ENCODE measurements at regions not wholly inside any gene's neighbourhood (a gene's known extent, or its start where the extent isn't known, plus 50 kb on each side); places are given as distances from the start of the nearest gene placed in this dataset.

DNA sequence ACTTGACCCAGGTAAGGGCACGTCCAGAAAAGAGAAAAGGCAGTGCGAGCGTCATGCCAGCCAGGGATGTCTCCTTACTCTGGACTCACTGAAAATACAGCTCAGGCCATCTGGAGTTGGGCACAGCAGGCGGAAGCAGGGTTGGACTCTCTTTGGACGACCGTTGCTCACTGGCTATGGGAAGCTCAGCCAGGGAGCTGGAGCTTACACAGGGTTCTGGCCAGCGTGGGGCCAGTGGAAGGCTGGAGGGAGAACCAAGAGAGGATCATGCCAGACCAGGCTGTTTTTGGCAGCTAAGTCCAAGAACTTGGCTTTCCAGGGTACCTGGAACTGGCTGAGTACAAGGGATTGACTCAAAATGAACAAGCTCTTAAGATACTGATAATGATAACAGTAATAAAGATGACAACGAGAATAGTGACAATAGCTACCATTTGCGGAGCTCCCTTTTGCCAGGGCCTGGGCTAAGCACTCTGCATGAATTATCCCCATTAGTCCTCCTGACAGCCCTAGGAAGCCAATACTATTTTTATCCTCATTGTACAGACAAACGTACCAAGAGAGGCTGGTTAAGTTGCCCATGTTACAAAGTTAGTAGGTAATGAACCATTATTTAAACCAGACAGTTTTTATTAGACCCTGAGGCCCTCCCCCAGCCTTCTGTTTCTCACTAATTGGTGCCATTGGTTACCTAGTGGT lies 177.6 kb downstream of the PTPN20 start:
- no peak overlapping the region for H3K4me3 Mint-ChIP-seq
- no peaks in the 10 kb centered on the region for H3K9me3 Mint-ChIP-seq
- H3K27me3 Mint-ChIP-seq = peaks cover 5% of the 10 kb centered on the region
- intact Hi-C loops (cut with micrococcal nuclease) = no loop called here
- no peaks in the 10 kb centered on the region for H3K4me1 Mint-ChIP-seq (ENCODE audit: low read depth)
- H3K36me3 Mint-ChIP-seq (ENCODE audit: low read depth) = no peaks in the 10 kb centered on the region
- H3K27ac Mint-ChIP-seq = no peak overlapping the region

DNA sequence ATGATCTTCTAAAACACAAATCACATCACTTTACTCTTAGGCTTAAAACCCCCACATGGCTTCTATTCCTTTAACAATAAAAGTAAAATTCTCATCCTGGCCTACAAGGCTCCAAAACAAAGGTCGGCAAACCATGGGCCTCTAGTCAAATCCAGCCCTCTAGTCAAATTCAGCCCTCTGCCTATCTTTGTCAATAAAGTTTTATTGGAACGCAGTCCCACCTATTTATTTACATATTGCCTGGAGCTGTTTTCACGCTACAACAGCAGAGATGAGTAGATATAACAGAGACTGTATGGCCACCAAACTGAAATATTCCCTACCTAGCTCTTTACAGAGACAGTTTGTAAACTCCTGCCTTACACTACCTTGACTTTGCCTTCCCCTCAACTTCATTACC lies 178.8 kb downstream of the PTPN20 start:
- Mint-ChIP-seq H3K36me3 (ENCODE audit: low read depth) (no peaks in the 10 kb centered on the region), H3K9me3 (no peaks in the 10 kb centered on the region), H3K27ac (no peak overlapping the region), H3K4me3 (no peak overlapping the region), H3K27me3 (peaks cover 7% of the 10 kb centered on the region), H3K4me1 (ENCODE audit: low read depth) (no peaks in the 10 kb centered on the region)
- intact Hi-C loops (cut with micrococcal nuclease) = no loop called here

DNA sequence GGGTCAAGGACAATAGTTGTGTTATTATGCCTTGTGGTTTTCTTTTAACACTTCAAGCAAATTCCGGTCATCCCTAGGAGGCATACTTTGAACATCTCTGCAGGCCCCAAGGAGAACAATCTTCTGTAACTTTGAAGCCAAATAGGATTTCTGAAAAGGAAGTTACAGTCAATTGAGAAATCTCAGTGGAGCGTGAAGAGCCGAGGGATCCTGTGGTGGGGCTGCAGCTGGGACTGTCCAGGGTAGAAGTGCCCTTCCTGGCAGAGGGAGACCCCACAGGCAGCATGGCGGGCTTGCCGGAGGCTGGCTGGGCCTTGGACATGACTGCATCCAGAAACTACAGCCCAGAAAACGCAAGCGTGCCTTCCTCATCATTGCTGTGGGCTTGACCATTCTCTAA lies 179.7 kb downstream of the PTPN20 start:
- intact Hi-C loops (cut with micrococcal nuclease) = no loop called here
- Mint-ChIP-seq H3K27ac (no peak overlapping the region), H3K4me3 (no peak overlapping the region), H3K36me3 (ENCODE audit: low read depth) (no peaks in the 10 kb centered on the region), H3K9me3 (no peaks in the 10 kb centered on the region), H3K4me1 (ENCODE audit: low read depth) (no peaks in the 10 kb centered on the region), H3K27me3 (peaks cover 7% of the 10 kb centered on the region)

DNA sequence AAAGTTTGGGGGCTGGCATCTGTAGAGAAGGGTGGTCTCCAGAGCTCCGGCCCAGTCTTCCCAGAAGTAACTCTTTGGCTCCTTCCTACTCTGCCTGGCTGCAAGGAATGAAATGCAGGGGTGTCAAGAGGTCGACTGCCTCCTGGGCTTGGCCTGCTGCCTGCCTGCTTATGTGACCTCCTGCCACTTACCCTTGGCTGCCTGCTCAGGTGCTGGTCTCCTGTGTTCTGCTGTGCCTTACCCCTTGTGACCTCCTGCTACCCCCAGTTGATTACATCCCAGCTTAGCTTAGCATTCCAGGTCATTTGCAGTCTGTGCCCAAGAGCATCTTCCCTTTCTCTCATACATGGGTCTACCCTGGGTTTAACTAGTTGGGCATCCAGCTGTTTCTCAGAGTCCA lies 180.2 kb downstream of the PTPN20 start:
- no peaks in the 10 kb centered on the region for H3K36me3 Mint-ChIP-seq (ENCODE audit: low read depth)
- no peak overlapping the region for H3K27ac Mint-ChIP-seq
- H3K27me3 Mint-ChIP-seq = peaks cover 7% of the 10 kb centered on the region
- intact Hi-C loops (cut with micrococcal nuclease) = no loop called here
- H3K9me3 Mint-ChIP-seq = no peaks in the 10 kb centered on the region
- no peak overlapping the region for H3K4me3 Mint-ChIP-seq
- H3K4me1 Mint-ChIP-seq (ENCODE audit: low read depth) = no peaks in the 10 kb centered on the region

DNA sequence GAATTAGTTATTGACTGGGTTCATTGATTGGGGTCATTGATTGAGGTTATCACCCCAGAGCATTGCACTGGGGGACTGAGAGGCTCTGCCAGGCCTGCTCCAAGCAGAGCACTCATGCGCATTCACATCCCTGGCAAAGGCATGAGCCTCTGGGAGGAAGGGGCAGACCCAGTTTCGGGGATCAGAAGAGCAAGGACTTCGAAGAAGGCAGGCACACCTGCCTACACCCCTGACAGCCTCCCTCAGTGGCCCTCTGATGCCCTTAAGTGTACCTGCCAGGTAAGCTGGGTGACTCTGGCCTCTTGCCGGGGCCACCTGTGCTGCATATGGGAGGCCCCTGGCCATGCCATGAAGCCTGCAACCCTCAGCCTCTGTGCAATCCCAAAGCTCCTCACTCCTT lies 181.1 kb downstream of the PTPN20 start:
- H3K27ac Mint-ChIP-seq = no peak overlapping the region
- no peak overlapping the region for H3K4me3 Mint-ChIP-seq
- H3K36me3 Mint-ChIP-seq (ENCODE audit: low read depth) = no peaks in the 10 kb centered on the region
- intact Hi-C loops (cut with micrococcal nuclease) = no loop called here
- H3K27me3 Mint-ChIP-seq = peaks cover 7% of the 10 kb centered on the region
- no peaks in the 10 kb centered on the region for H3K9me3 Mint-ChIP-seq
- no peaks in the 10 kb centered on the region for H3K4me1 Mint-ChIP-seq (ENCODE audit: low read depth)

DNA sequence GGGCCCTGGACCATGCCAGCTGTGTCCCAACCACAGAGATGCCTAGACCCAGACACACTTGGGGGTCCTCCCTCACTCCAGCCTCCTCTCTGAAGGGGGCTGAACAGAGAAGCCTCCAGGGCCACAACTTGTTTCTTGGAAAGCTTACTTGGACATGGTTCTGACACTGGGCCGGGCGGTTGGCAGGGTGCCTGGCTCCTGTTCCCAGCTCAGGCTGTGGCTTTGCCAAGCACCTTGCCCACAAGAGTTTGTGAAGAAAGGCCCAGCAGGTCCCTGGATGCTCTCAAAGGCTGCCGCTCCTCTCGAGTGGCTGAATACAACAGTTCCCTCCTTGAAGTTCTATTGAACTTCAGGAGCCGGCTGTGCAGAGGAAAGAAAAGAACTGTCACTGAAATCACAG lies 181.6 kb downstream of the PTPN20 start:
- Mint-ChIP-seq H3K36me3 (ENCODE audit: low read depth) (no peaks in the 10 kb centered on the region), H3K9me3 (no peaks in the 10 kb centered on the region), H3K4me1 (ENCODE audit: low read depth) (no peaks in the 10 kb centered on the region), H3K27ac (no peak overlapping the region), H3K4me3 (no peak overlapping the region), H3K27me3 (peaks cover 7% of the 10 kb centered on the region)
- intact Hi-C loops (cut with micrococcal nuclease) = no loop called here

DNA sequence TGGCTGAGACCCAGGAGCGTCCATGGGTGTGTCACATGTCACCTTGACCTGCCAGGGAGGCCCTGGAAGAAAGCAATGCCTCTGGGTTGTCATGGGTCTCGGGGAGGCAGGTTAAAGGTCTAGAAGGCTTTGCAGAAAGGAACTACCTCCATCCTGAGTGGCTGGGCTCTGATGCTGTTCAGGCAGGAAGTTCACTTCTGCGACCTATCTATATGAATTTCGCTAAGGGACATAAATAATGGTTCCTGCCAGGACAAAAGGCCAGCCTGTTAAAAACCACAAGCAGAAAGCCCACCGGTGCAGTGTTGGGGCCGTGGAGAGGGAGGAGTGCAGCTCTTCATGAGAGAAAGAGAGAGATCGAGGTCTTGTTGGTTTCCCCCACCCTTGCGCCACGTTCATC lies 182.9 kb downstream of the PTPN20 start:
- no peaks in the 10 kb centered on the region for H3K36me3 Mint-ChIP-seq (ENCODE audit: low read depth)
- H3K27me3 Mint-ChIP-seq = peaks cover 6% of the 10 kb centered on the region
- intact Hi-C loops (cut with micrococcal nuclease) = no loop called here
- H3K9me3 Mint-ChIP-seq = no peaks in the 10 kb centered on the region
- no peak overlapping the region for H3K27ac Mint-ChIP-seq
- no peak overlapping the region for H3K4me3 Mint-ChIP-seq
- no peaks in the 10 kb centered on the region for H3K4me1 Mint-ChIP-seq (ENCODE audit: low read depth)

DNA sequence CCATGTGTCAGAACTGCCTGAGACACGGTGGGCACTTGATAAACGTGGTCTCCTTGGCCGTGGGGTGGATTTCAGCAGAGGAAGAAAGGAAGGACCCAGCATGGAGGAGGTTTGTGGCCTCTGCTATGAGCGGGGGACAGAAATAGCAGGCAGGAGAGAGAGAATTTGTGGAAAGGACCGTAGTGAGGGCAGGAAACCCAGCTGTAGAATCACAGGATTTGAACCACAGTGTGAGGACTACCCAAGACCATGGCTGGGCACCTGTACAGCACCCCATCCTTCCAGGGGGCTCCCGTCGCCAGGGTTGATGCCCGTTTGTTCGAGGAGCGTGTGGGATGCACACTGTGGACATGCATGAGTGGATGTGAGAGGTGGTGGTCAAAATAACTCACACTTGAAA lies 183.4 kb downstream of the PTPN20 start:
- Mint-ChIP-seq H3K9me3 (no peaks in the 10 kb centered on the region), H3K4me1 (ENCODE audit: low read depth) (no peaks in the 10 kb centered on the region), H3K27ac (no peak overlapping the region), H3K36me3 (ENCODE audit: low read depth) (no peaks in the 10 kb centered on the region), H3K4me3 (no peak overlapping the region), H3K27me3 (peaks cover 6% of the 10 kb centered on the region)
- intact Hi-C loops (cut with micrococcal nuclease) = no loop called here

DNA sequence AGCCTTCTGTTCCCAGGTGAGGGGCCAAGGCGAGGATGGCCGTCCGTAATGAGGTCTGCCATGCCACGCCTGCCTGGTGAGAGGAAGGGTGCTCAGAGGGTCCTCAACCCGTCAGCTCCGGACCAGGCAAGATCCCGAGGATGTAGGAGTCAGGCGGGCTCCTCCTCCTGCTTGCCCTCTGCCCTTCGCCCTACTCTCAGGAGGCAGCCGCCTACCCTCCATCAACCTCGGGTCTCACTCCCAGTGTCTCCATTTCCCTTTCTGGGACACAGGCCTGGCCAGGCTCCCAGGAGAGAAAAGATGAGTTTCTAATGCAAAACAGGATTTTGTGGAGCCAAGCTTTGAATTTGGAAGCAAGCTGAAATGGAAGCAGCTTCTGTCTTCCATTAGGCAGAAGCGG lies 184.0 kb downstream of the PTPN20 start:
- Mint-ChIP-seq H3K36me3 (ENCODE audit: low read depth) (no peaks in the 10 kb centered on the region), H3K9me3 (no peaks in the 10 kb centered on the region), H3K4me3 (no peak overlapping the region), H3K27ac (no peak overlapping the region), H3K27me3 (peaks cover 6% of the 10 kb centered on the region), H3K4me1 (ENCODE audit: low read depth) (no peaks in the 10 kb centered on the region)
- intact Hi-C loops (cut with micrococcal nuclease) = no loop called here

DNA sequence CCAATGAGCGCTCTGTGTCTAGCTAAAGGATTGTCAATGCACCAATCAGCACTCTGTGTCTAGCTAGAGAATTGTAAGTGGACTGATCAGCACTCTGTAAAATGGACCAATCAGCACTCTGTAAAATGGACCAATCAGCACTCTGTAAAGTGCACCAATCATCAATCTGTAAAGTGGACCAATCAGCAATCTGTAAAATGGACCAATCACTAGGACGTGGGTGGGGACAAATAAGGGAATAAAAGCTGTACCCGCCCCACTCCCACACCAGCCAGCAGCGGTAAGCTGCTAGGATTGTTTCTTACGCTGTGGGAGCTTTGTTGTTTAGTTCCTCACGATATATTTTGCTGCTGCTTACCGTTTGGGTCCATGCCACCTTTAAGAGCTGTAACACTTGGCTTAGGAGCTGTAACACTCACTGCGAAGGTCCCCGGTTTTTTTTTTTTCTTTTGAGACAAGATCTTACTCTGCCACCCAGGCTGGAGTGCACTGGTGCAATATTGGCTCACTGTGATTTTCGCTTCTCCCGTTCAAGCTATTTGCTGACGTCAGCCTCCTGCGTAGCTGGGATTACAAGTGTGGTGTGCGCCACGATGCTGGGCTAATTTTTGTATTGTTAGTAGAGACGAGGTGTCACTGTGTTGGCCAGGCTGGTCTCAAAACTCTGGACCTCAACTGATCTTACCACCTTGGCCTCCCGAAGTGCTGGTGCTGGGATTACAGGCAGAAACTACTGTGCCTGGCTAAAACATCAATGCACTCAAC lies 184.8 kb downstream of the PTPN20 start:
- H3K4me3 Mint-ChIP-seq = no peak overlapping the region
- H3K9me3 Mint-ChIP-seq = no peaks in the 10 kb centered on the region
- no peaks in the 10 kb centered on the region for H3K4me1 Mint-ChIP-seq (ENCODE audit: low read depth)

DNA sequence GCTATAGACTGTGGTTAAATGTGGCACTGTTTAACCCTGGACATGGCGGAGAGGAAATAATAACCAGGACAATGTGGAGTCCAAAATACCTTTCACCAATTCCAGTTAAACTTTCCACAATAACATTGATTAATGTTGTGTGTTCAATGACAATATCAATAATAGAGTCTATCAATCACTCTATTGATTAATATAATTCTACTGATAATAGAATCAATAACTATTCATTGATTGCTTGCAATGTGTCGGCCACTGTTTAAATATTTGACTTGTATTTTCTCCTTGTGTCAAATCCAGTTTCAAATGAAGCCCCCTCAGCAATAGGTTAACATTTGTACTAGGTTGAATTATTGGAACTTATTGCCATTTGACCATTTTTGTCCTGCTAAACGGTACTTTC lies 187.0 kb downstream of the PTPN20 start:
- H3K4me1 Mint-ChIP-seq (ENCODE audit: low read depth) = no peaks in the 10 kb centered on the region
- H3K27ac Mint-ChIP-seq = no peak overlapping the region
- H3K27me3 Mint-ChIP-seq = peaks cover 10% of the 10 kb centered on the region
- H3K9me3 Mint-ChIP-seq = peaks cover 8% of the 10 kb centered on the region
- no peaks in the 10 kb centered on the region for H3K36me3 Mint-ChIP-seq (ENCODE audit: low read depth)
- H3K4me3 Mint-ChIP-seq = no peak overlapping the region
- intact Hi-C loops (cut with micrococcal nuclease) = no loop called here

More for the DNA sequence above, 184.8 kb downstream of the PTPN20 start:
- H3K36me3 Mint-ChIP-seq (ENCODE audit: low read depth) = no peaks in the 10 kb centered on the region
- intact Hi-C loops (cut with micrococcal nuclease) = no loop called here
- H3K27ac Mint-ChIP-seq = no peak overlapping the region
- H3K27me3 Mint-ChIP-seq = peaks cover 4% of the 10 kb centered on the region

DNA sequence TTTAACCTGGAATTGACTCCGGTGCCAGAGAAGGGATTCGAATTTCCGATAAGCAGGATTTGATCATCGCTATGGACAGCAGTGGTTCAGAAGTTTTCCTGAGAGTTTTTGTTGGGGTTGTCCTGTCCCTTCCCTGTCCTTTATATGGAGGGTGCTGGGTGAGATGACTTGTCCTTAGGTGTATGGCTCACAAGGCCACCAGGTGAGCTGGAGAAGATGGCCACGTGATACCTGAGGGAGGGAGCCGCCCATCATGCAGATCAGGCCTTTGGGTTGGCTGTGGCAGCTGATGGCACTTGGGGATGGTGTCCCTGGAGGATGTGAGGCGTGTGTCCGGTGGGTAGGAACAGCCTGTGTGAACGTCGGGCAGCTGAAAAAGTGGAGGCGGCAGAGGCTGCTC lies 187.7 kb downstream of the PTPN20 start:
- H3K27ac Mint-ChIP-seq = no peak overlapping the region
- intact Hi-C loops (cut with micrococcal nuclease) = no loop called here
- H3K27me3 Mint-ChIP-seq = peaks cover 10% of the 10 kb centered on the region
- no peak overlapping the region for H3K4me3 Mint-ChIP-seq
- H3K9me3 Mint-ChIP-seq = peaks cover 9% of the 10 kb centered on the region
- H3K36me3 Mint-ChIP-seq (ENCODE audit: low read depth) = no peaks in the 10 kb centered on the region
- H3K4me1 Mint-ChIP-seq (ENCODE audit: low read depth) = no peaks in the 10 kb centered on the region

DNA sequence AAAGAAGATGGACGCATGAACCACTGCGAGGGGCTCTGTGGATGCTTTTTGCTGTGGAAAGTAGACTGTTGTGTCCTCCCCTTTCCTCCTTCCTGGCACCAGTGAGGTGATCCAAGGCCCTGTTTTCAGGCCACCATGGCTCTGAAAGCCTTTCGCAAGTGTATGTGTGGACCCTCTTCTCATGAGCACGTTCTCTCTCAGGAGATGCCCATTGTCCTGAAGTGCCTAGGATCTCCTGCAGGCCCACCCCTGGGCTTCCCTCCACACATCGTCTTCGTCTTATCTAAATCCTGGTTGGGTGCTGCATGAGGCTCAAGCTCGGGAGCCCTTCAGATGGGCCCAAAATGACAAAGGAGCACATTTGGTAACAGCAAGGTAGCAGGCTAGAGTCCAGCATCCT lies 188.2 kb downstream of the PTPN20 start:
- Mint-ChIP-seq H3K4me1 (ENCODE audit: low read depth) (peaks cover 4% of the 10 kb centered on the region), H3K27me3 (peaks cover 7% of the 10 kb centered on the region), H3K4me3 (no peak overlapping the region), H3K9me3 (peaks cover 9% of the 10 kb centered on the region), H3K36me3 (ENCODE audit: low read depth) (no peaks in the 10 kb centered on the region), H3K27ac (no peak overlapping the region)
- intact Hi-C loops (cut with micrococcal nuclease) = no loop called here

DNA sequence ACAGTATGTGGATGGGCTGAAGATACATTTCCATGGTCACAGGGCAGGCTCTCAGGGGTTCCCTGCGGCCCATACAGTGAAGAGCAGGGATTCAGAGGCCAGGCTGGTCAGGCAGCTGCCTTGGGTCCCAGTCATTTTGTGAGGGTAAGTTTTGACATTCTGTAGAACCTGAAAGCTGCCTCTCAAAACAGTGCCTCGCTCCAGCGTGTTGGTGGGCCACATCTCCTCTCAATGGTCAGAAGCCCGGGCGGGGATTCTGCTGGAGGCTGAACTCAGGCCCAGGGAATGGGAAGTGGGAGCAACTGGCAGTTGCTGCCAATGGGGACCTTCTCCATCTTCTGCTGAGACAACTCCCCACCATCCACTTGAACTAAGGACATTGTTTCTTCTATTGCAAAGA lies 190.0 kb downstream of the PTPN20 start:
- H3K4me3 Mint-ChIP-seq = no peak overlapping the region
- no peaks in the 10 kb centered on the region for H3K36me3 Mint-ChIP-seq (ENCODE audit: low read depth)
- H3K4me1 Mint-ChIP-seq (ENCODE audit: low read depth) = peaks cover 12% of the 10 kb centered on the region
- H3K27me3 Mint-ChIP-seq = peaks cover 7% of the 10 kb centered on the region
- H3K9me3 Mint-ChIP-seq = peaks cover 9% of the 10 kb centered on the region
- no peak overlapping the region for H3K27ac Mint-ChIP-seq
- intact Hi-C loops (cut with micrococcal nuclease) = no loop called here

DNA sequence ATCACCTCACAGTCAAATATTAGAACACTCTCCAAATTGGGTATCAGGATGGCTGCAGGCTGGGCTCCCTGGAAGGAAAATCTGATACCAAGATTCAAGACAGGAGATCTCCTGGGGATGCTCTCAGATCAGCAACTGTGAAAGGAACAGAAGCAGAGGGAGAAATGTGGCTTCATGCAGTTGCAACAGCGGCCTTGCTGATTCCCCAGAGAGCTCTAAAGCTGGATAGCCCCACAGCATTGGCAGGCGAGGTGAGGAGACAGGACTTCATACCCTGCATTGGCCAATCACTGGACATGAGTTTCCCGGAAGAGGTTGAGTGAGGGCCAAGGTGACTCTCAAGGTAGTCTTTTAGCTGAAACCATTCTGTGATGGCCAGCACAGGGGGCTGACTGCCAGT lies 190.6 kb downstream of the PTPN20 start:
- H3K27me3 Mint-ChIP-seq = peaks cover 7% of the 10 kb centered on the region
- no peak overlapping the region for H3K27ac Mint-ChIP-seq
- peaks cover 9% of the 10 kb centered on the region for H3K9me3 Mint-ChIP-seq
- H3K4me1 Mint-ChIP-seq (ENCODE audit: low read depth) = peaks cover 12% of the 10 kb centered on the region
- intact Hi-C loops (cut with micrococcal nuclease) = no loop called here
- H3K4me3 Mint-ChIP-seq = no peak overlapping the region
- no peaks in the 10 kb centered on the region for H3K36me3 Mint-ChIP-seq (ENCODE audit: low read depth)

Data from dendritic cell treated with granulocyte-macrophage colony-stimulating factor and Interleukin-4, amounts not matched to agents 40 ng/mL and 50 ng/mL, for 4 days (primary cell).